ENCODE measurements at regions not wholly inside any gene's neighbourhood (a gene's known extent, or its start where the extent isn't known, plus 50 kb on each side); places are given as distances from the start of the nearest gene placed in this dataset.

DNA sequence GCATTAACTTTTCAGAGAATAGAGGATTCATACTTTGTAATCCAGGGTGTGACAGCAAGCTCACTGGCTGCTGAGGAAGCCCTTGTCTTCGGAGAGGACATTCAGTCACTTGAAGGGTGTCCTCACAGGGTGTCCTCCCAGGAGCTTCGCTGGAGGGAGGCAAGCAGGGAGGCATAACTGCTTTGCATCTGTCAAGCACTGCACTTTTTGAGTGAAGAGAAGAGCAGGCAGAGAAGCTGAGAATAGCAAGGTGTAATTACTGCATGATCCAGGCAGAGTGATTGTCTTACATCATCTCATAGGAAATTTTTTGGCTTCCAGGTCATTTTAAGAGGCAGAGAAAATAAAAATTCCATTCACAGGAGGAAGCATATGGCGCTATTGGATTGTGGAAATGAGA, 232.5 kb upstream of the ZP4 start:
- TF ChIP-seq EZH2phosphoT487 (IDR thresholded peaks at IDR 0.05; ENCODE audit: borderline replicate concordance) = no peak
- TF ChIP-seq, protein P1, sequence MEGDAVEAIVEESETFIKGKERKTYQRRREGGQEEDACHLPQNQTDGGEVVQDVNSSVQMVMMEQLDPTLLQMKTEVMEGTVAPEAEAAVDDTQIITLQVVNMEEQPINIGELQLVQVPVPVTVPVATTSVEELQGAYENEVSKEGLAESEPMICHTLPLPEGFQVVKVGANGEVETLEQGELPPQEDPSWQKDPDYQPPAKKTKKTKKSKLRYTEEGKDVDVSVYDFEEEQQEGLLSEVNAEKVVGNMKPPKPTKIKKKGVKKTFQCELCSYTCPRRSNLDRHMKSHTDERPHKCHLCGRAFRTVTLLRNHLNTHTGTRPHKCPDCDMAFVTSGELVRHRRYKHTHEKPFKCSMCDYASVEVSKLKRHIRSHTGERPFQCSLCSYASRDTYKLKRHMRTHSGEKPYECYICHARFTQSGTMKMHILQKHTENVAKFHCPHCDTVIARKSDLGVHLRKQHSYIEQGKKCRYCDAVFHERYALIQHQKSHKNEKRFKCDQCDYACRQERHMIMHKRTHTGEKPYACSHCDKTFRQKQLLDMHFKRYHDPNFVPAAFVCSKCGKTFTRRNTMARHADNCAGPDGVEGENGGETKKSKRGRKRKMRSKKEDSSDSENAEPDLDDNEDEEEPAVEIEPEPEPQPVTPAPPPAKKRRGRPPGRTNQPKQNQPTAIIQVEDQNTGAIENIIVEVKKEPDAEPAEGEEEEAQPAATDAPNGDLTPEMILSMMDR (conservative IDR thresholded peaks at IDR 0.05; ENCODE audit: low read length) = no peak
